HTR-8/SVneo (cell line): ENCODE measurements at regions not wholly inside any gene's neighbourhood (a gene's known extent, or its start where the extent isn't known, plus 50 kb on each side); places are given as distances from the start of the nearest gene placed in this dataset.

Experiments used
- DNase-seq: peaks from one replicate; pipeline ENCODE4 v3.0.0; 2011; ENCODE audit warnings: low spot score, mixed read lengths; ENCODE audit not compliant: insufficient read length
- FAIRE-seq: peaks from 2 replicates; lab custom pipeline; 2011; peaks lifted over from hg19 to GRCh38; lab: Jason Lieb, UNC

GRCh38 chr1:229880271-229881170 lies 186.5 kb upstream of the GALNT2 start:
- DNase-seq (no peak), FAIRE-seq (no peak)

- FAIRE-seq = no peak
Observed at GRCh38 chr1:229882621-229883020, 184.4 kb upstream of the GALNT2 start.

GRCh38 chr1:229883504-229884200 lies 183.4 kb upstream of the GALNT2 start:
- FAIRE-seq = no peak

More at GRCh38 chr1:229882621-229883020, 184.4 kb upstream of the GALNT2 start:
- DNase-seq = no peak

GRCh38 chr1:229884765-229885164 lies 182.3 kb upstream of the GALNT2 start:
- DNase-seq (no peak), FAIRE-seq (no peak)

More at GRCh38 chr1:229883504-229884200, 183.4 kb upstream of the GALNT2 start:
- DNase-seq = no peak

GRCh38 chr1:229885568-229886495 lies 181.2 kb upstream of the GALNT2 start:
- FAIRE-seq (no peak), DNase-seq (no peak)

GRCh38 chr1:229886636-229887035 lies 180.4 kb upstream of the GALNT2 start:
- DNase-seq (no peak), FAIRE-seq (no peak)

- FAIRE-seq (no peak), DNase-seq (no peak)
Observed at GRCh38 chr1:229887043-229887822, 179.8 kb upstream of the GALNT2 start.

GRCh38 chr1:229888157-229888556 lies 178.9 kb upstream of the GALNT2 start:
- FAIRE-seq = no peak
- DNase-seq = no peak

GRCh38 chr1:229888561-229889001 lies 178.5 kb upstream of the GALNT2 start:
- no peak for DNase-seq
- no peak for FAIRE-seq

- FAIRE-seq (no peak), DNase-seq (no peak)
Observed at GRCh38 chr1:229889031-229889517, 178.0 kb upstream of the GALNT2 start.

- FAIRE-seq = no peak
- no peak for DNase-seq
Observed at GRCh38 chr1:229891227-229891626, 175.8 kb upstream of the GALNT2 start.

GRCh38 chr1:229892515-229893117 lies 174.4 kb upstream of the GALNT2 start:
- FAIRE-seq (no peak), DNase-seq (no peak)

GRCh38 chr1:229893762-229894444 lies 173.1 kb upstream of the GALNT2 start:
- FAIRE-seq (no peak), DNase-seq (no peak)

- no peak for FAIRE-seq
- DNase-seq = no peak
Observed at GRCh38 chr1:229894532-229894931, 172.5 kb upstream of the GALNT2 start.

GRCh38 chr1:229895605-229896004 lies 171.4 kb upstream of the GALNT2 start:
- FAIRE-seq = no peak
- DNase-seq = no peak

- no peak for FAIRE-seq
- no peak for DNase-seq
Observed at GRCh38 chr1:229896306-229896705, 170.7 kb upstream of the GALNT2 start.

GRCh38 chr1:229896861-229897260 lies 170.2 kb upstream of the GALNT2 start:
- no peak for DNase-seq
- no peak for FAIRE-seq

- no peak for FAIRE-seq
- no peak for DNase-seq
Observed at GRCh38 chr1:229897501-229897900, 169.5 kb upstream of the GALNT2 start.
